Activated T-cell treated with anti-CD3 and anti-CD28 coated beads, Interleukin-2, amount 50 U/mL, for 48 hours (primary cell): ENCODE measurements at regions not wholly inside any gene's neighbourhood (a gene's known extent, or its start where the extent isn't known, plus 50 kb on each side); places are given as distances from the start of the nearest gene placed in this dataset.

Source experiments
- DNase-seq, 2 experiments: peaks; one replicate each; pipeline ENCODE4 v3.0.0-alpha.2; 2020

DNA sequence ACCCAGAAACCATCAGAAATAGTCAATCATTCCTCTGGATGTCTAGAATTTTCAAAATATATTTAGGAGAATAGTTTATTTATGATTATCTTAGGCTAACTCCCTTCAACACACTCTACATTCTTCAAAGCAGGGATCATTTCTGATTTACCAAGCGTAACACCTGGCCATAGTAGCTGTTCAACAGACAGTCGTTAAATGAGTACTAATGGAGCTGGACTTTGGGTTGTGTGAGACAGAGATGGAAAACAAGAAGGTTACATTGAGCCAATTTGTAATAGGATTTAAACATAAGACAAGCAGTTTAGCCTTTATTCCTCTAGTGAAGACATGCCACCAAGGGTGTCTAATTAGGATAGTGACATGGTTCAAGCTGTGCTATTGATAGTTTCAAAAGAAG is 129.2 kb upstream of the ANO3 start:
- DNase-seq: no peak

DNA sequence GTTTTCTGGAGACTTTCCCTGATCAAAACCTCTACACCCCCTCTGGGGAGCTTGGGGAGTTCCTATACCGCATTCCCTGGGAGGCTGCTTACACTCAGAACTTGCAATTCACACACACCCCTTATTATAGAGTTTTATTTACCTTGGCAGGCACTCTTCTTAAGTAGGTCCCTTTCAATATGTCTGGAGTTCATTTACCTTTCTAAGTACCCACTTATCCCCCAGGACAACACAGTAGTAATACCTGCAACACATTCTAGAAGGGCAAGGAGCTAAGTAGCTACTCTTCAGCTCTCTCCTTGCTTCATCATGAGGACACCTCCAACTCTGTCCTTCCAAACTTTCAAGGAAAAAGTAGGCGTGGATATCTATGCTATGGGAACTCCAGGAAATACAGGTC is 127.8 kb upstream of the ANO3 start:
- no peak for DNase-seq

DNA sequence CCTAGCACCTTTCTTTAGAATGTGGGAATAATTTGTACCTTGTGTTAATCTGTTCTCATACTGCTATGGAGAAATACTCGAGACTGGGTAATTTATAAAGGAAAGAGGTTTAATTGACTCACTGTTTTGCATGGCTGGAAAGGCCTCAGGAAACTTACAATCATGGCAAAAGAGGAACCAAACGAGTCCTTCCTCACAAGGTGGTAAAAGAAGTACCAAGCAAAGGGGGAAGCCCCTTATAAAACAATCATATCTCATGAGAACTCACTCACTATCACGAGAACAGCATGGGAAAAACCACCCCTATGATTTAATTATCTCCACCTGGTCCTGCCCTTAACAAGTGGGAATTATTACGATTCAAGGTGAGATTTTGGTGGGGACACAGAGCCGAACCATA is 127.1 kb upstream of the ANO3 start:
- DNase-seq: no peak

DNA sequence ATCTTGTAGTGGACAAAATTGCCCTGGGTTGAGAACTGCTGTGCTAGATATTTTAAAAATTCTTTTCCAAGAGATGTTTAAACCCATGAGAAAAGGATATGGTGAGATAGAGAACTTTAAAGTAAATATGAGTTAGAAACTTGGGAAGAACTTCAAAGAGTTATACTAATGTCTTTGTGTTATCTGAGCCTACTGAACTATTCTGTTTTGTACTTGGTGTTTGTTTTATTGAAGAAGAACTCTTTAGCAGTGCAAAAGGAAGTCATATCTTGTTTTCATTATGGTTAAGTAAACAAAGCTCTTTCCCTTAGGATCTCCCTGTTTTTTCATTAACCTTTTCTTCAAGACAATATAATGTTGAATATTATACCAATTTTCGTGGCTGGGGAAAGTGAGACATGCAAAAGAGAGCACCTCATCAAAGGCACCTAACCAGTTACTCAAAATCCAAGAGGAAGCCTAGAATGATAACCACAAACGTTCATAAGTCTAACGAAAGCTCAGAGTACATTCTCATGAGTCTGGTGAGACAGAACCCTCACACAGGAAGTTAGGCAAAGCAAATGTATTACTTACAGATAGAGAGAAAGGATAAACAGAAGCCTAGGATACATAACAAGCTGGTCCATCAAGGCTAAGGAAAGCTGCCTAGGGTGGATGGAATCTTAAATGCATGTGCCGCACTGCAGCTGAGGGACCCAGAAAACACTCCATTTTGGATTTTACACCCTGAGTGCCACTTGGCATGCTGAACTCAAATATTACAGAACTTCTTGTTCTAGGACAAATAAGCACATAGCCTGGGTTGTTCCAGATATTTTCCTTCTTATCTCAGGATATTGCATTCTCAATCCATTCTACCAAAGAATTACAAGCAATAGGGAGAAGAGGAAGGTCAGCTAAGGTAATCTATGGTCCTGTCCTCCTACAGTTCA is 112.5 kb upstream of the ANO3 start:
- DNase-seq: no peak

DNA sequence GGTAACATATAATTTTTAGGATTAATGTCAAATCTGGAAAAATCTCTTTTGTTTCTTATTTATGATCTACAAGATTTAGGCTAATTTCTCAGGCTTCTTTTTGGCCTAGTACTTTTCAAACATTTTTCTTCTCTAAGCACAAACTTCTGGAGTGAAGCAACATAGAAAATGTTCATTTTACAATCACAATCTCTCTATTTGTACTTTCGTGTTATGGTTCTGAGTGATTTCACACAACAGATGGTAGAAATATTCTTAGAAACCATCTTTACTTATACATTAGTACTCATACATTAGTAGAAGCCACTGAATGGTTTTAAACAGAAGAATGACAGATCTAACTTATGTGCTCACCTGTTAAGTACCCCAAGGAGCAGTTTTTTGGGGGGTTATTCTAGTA is 106.3 kb upstream of the ANO3 start:
- DNase-seq: no peak

DNA sequence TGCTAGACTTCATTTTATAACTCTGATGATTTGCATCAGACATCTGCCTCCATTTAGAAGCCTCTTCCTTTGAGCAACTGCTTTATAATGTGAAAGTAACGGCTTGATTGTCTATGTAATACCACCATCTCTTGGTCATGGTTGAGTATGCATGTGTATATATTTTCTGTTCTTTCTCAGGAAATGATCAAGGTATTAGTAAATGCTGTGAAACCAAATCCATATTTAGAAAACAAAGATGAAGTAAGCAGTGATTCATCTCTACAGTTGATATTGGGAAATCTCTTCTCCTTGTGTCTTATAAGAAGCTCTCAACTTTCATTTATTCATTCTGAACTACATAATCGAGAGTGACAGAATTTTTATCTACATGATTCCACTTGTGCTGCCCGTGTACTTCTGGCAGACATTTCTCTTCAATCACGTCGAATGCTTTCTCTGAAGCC is 104.6 kb upstream of the ANO3 start:
- no peak for DNase-seq

DNA sequence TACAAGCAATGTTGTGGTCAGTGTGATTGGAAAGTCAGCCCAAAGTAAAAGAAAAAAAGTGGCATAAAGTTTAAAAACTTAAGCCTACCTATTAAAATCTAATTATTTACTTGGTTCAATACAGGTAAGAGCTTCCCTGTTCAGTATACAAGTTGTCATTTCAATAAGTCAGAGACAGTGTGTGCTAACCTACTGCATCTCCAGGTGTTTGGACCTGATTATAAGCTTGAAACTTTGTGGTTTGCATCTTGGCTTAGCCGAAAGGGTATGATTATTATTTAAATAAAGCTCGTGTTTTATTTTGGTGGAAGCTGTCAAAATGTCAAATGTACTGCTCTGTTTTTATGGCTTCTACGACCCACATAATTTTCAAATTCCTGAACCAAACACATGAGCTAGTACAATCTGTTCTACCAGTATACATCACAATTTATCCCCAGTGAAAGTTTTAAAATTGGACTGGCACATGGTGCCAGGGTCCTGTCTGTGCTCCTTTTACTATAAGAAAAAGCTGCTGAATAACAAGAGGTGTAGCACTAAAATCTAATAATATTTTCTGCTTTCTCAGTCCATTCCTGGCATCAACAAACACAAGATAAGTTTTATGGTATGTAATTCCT is 103.9 kb upstream of the ANO3 start:
- no peak for DNase-seq

DNA sequence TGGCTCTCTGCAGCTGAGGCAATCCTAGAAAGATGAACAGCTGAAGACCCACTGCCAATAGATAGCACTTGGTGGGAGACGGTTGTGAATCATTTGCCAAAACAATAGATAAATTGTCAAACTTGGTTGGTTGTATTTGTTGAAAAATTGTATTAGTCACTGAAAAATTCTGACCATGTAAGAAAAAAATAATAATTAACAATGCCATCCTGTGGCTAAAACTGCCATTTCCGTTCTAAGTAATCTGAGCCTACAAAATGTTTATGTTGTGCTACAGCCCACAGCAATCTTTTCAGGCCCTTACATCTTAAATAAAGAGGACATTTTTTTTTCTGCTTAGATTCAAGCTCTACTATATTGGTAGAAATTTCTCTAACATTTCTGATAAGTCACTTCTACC is 103.2 kb upstream of the ANO3 start:
- DNase-seq: no peak

DNA sequence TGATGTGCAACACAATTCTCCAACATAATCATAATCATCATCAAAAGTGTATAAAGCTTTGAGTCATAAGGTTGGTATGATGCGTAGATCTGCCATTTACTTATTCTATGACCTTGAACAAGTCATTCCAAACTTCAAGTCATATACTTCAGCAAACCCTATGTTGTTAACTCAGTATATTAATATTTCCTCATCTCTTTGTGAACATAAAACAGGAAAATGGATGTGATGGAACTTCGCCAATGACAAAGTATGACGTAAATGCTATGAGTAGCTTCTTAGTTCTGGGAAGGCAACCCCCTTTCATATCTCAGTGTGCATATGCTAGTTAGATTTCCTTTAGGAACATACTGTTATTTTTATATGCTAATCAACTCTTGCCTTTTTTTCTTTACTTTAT is 102.7 kb upstream of the ANO3 start:
- no peak for DNase-seq

DNA sequence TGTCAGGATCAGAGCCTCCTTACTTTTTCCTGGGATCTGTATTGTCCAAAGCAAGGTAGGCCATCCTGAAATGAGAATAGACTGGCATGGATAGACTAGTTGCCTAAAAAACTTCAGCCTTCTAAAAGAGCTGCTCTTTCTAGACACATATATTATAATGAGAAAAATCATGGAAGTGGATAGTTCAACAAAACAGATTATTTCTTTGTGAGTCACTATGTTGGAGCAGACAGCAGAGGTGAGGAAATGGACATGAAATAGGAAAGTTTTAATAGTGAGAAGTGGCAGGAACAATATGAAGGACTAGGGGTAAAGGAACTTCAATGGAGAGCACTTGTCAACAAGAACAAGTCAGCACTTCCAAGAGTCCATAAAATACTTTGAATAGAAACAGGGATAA is 101.9 kb upstream of the ANO3 start:
- no peak for DNase-seq

DNA sequence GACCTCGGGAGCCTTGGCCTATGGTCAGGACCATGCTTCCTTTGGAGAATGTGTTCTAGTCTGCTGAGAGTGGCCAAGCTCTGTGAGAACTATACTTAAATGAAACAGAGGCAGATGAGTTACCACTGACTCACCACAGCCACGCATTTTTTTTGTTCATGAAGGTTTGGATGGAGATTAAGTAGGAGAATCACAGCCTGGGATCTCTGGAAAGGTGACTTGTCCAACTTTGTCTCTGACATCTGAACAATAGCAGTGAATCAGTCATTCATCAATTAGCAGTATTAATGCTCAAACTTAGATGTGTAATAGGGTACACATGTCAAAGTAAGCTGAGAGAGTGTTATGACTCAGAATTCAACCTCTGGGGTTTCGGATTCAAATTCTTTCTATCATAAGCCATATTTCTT is 100.7 kb upstream of the ANO3 start:
- DNase-seq: no peak

DNA sequence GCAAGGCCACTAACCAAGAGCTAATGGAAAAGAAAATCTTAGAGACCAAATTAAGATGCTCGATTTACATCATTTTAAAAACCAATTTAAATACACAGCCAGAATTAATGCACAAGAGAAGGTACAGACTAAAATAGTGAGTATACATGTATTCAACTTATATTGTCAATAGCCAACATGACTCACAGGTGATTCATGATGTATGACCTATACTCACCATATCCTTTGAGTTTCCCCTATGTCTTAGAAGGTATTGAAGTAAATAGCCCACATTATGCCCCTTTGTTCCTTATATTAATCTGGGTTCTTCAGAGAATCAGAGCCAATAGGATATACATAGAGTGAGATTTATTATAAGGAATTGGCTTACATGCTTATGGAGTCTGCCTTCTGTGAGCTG is 97.5 kb upstream of the ANO3 start:
- DNase-seq: no peak

DNA sequence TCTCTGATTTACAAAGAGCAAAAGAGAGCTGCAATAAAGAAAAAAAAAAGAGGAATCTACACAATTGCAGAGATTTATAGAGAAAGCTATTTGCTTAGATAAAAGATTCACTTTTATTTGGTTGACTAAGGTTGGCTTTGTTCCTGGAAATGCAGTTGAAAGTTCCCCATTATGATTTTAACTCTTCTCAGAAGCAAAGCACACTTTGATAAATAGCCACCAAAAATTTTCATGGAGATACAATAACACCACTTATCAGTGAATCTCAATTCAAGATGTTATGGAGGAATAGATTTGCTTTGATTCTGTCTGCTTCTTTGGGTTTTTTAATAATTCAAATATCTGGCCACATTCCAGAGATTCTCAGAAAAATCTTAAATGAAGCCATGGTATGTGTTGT is 88.5 kb upstream of the ANO3 start:
- no peak for DNase-seq

DNA sequence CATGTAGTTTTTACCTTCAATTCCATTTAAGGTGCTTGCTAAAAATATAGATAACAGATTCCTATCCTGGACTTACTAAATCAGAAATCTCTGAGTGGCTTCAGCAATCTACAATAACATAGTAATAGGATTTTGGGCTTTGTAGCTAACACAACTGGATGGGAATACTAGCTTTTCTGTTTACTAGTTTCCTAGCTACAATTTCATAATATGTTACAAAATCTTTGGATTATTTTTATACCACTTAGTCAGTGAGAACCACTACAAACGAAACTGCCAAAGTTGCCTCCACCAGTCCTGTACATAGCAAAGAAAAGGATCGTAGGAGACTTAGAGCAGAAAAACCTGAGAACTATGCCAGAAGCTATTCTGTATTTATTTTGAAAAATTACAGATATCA is 87.7 kb upstream of the ANO3 start:
- no peak for DNase-seq

DNA sequence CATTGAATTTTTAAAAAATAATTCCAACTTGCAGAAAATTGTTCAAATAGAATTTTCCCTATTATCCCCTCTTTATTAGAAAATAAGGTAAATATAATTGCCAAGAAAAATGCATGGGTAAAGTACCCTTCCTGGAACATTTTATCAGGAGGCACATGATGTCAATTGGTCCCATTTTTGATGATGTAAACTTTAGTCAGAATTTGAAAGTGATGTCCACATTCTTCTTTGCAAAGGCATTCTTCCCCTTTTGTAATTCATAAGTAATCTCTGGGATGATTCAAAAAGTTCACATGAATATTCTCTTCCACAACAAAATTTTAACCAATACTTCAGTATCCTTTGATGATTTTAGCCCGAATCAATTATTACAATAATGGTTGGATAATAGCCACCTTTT is 86.9 kb upstream of the ANO3 start:
- DNase-seq: no peak

DNA sequence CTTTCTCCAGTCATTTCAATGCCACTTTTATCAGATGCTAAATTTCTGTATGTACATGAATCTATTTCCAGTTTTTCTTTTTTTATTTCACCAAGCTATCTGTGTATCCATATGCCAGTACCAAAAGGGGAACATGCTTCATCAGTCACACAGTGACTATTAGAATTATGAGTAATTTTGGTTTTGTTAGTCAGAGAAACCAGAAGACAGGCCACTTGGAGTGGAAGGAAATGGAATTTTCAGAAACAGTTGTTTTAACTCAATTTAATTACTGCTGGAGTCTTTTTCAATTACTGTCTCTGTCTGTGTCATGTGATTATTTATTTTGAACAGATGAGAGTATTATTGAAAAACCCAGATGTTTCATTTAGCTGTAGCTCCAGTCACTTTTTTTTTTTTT is 84.6 kb upstream of the ANO3 start:
- no peak for DNase-seq

DNA sequence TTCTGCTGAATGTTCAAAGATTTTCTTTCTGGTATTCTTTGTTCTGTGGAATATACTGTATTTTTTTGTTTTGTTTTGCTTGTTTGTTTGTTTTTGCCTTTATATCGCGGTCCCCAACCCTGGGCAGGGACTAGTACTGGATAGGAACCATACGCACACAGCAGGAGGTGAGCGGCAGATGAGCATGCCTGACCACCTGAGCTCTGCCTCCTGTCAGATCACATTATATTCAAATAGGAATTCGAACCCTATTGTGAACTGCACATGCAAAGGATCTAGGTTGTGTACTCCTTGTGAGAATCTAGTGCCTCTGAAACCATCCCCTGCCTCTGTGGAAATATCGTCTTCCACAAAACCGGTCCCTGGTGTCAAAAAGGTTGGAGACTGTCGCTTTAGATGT is 83.3 kb upstream of the ANO3 start:
- DNase-seq: no peak

DNA sequence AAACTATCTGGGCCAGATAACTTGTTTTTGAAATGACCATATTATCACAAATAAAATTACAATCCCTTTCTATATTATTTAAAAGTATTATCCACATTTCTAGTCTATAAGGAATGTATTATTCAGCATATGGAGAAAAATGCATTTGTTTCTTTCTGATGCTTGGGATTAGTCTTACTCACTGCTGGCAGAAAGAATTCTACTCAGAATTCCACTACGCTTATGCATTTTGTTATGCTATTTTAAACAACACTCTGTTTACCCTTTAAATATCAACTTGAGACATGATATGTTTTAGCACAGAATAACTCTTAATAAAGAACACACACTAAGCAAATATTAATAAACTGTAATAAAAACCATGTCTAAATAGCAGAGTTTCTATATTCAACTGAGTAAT is 77.6 kb upstream of the ANO3 start:
- no peak for DNase-seq

DNA sequence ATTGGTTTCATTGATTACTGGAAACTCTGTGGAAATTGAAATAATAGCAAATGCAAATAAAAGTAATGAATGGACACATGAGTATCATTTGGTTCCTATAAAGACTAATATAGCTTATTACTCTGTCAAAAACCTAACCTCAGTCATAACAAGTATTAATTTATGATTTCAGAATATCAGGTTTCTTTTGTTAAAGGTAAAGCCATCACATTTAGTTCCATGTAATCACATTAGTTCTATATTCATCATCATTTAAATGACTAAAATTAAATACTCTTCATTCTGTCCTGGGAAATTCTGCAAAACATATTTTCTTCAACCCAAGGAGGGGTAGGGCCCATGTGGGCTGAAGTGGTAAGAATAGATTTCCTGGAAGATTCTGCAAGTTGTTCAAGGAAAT is 68.2 kb upstream of the ANO3 start:
- no peak for DNase-seq

DNA sequence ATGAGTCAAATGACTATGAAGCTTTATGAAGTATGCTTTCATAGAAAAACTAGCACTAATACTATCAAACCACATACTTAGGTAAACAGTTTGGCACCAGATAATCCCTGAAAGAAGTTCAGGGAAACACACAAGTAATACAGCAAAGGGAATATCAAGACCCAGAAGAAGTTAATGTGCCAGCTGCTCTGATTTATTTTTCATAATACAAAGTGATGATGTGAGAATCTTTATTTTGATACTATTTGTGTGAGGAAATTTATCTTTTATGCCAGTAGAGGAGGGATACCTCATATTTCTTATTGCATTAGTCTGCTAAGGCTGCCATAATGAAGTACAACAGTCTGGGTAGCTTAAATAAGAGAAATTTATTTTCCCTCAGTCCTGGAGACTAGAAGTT is 67.7 kb upstream of the ANO3 start:
- no peak for DNase-seq

DNA sequence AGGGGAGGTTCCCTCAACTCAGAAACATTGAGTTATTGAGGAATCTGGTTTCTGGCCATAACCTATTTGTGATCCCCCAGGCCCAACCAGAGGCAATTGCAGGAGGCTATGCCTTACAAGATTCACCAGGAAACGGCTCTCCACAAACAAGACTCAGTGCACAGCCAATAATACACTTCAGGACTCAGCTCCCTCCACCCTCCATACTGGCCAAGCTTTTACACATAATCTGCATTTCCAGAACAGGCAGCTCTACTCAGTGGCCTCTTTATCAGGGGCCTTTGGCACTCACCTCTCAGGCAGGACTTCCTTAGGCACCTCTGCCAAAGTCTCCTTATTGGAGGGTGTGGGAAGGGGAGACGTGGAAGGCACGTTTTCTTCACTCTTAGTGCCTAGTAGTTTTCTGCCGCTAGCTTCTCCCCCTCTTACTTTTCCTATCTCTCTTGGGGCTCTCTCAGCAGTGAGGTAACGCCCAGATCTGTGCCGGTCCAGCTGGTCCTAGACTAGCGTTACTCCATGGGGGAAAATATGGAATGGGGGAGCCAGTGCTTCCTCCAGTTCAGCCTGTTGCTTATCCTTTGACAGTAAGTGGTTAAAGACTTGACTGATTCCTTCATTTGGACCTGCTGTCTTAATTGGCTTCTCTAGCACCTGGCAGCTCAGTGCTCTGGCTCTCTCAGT is 62.8 kb upstream of the ANO3 start:
- no peak for DNase-seq

DNA sequence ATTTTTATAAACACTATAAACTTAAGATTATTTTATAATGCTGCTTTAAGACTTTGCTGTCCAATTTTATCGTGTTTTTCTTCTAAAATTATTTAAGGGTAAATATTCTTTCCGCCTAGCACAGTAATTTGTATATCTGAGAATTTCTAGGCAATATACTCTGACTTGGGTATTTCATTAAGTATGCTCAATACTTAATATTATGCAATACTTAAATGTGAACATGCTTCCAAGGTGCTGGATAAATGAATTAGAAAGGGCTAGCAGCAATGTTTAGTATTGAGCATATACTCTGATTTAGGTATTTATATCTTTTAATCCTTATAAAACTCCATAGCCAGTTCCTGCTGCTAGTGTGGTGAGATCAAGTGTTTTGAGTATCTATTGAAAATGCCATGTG is 60.3 kb upstream of the ANO3 start:
- DNase-seq: no peak

DNA sequence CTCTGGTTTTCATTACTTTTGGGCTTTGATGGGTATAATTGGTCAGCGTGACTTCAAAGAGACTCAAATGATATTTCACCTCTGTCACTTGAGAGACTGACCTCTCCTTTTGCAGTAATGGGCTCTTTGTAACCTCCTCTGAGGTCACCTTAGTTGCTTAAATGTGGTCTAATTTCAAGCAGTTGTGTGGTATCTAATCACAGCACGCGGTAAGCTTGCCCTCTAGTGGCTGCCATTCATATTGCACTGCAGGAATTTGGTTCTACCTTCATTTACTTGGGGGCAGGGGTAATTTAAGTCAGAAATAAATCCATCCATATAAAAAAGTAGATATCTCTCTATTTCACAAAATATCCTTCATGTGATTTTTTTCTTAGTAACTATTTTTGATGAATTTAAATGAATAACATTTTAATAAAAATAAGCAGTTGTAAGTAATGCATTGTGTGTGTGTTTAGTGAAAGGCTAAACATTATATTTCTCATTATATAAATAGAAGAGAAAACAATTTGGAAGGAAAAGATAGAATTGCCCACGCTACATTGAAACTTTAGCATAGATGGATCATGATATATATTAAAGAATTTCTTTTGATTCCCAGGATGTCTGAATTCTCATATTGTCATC is 55.0 kb upstream of the ANO3 start:
- peak; percentile 58 to 60 for DNase-seq

DNA sequence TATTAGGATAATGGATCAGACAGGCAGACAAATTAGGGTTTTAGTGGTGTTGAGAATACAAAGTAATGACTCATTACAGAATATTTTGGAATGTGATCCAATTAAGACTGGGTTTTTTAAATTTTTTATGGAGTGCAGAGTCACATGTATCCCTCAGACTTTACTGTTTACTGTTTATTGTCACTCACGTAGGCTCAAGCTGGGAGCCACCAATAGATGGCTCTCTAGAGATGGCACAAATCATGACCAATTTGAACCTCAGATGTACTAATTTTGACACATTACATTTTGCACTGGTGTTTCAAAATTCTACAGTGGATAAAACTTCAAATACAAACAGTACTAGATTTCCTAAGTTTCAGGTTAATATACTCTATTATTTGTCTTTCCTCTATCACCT is 53.6 kb upstream of the ANO3 start:
- no peak for DNase-seq
